Spleen (tissue), 11 donors: ENCODE measurements at regions not wholly inside any gene's neighbourhood (a gene's known extent, or its start where the extent isn't known, plus 50 kb on each side); places are given as distances from the start of the nearest gene placed in this dataset.

Source experiments
- DNase-seq: peaks from one replicate; pipeline ENCODE4 v3.0.0-alpha.2; 2020
- H3K27ac ChIP-seq, 8 donors: fragments of 200-600 bp; sonication (generic) in 7 of 8; 1 replicate in 4 of 8; 2 replicates in 4 of 8; pipeline versions ENCODE4 v1.5.0 to v1.8.0; 2016 to 2021; ENCODE audit warnings: inconsistent platforms in 4 of 8, mild to moderate bottlenecking in 4 of 8, moderate library complexity in 1 of 8
- H3K27me3 ChIP-seq, 7 donors: fragments of 200-600 bp; sonication (generic) in 6 of 7; replicated peaks in 1 of 7; 1 replicate in 4 of 7; 2 replicates in 3 of 7; pipeline versions ENCODE4 v1.5.0 to v1.8.0; 2016 to 2021; ENCODE audit warnings: inconsistent platforms in 3 of 7, mild to moderate bottlenecking in 1 of 7
- H3K36me3 ChIP-seq, 6 donors: fragments of 200-600 bp; sonication (generic) in 5 of 6; 1 replicate in 4 of 6; 2 replicates in 2 of 6; pipeline versions ENCODE4 v1.5.0 to v1.8.0; 2016 to 2021; ENCODE audit warnings: inconsistent platforms in 2 of 6
- H3K4me1 ChIP-seq, 6 donors: fragments of 200-600 bp; sonication (generic) in 5 of 6; 1 replicate in 3 of 6; 2 replicates in 3 of 6; pipeline versions ENCODE4 v1.5.0 to v1.8.0; 2016 to 2021; ENCODE audit warnings: inconsistent platforms in 3 of 6
- H3K4me3 ChIP-seq, 8 donors: fragments of 200-600 bp; sonication (generic) in 7 of 8; 1 replicate in 4 of 8; 2 replicates in 4 of 8; pipeline versions ENCODE4 v1.5.0 to v1.8.0; 2016 to 2021; ENCODE audit warnings: inconsistent platforms in 4 of 8, mild to moderate bottlenecking in 4 of 8, moderate library complexity in 2 of 8
- H3K9me3 ChIP-seq, 8 donors: fragments of 200-600 bp; sonication (generic) in 7 of 8; 1 replicate in 4 of 8; 2 replicates in 4 of 8; pipeline versions ENCODE4 v1.5.0 to v1.8.0; 2016 to 2021; ENCODE audit warnings: inconsistent platforms in 4 of 8
- POLR2A ChIP-seq, 3 donors: fragments of 450-650 bp; IDR thresholded peaks; one replicate each; pipeline ENCODE4 v1.5.1; 2017; ENCODE audit warnings: antibody characterized with exemption in 3 of 3, mild to moderate bottlenecking in 1 of 3
- POLR2AphosphoS5 ChIP-seq, 3 donors: sonication (generic); formaldehyde crosslinking; IDR thresholded peaks; one replicate each; pipeline ENCODE4 v1.5.1; 2017; ENCODE audit warnings: antibody characterized with exemption in 3 of 3
- WGBS, 5 donors: extraction: QIAGEN DNeasy Blood & Tissue Kit in 3 of 5; methylation state at CpG; one replicate each; pipeline versions ENCODE4 v1.1.5 to v1.1.7; 2013 to 2018; 5-methylcytosine and 5-hydroxymethylcytosine counted together
- intact Hi-C: fragments of 100-400 bp; cut with DNase I; formaldehyde crosslinking; loops from one replicate; pipeline ENCODE4 v1.15.0; 2023; ENCODE audit warnings: low total_unique reads
- TF ChIP-seq, protein P1 (sequence below), 11 experiments: fragments of 200-600 bp in 7 of 11; fragments of 450-650 bp in 4 of 11; sonication (generic) in 4 of 11; IDR thresholded peaks in 8 of 11; conservative IDR thresholded peaks in 3 of 11; 1 replicate in 7 of 11; 2 replicates in 4 of 11; pipeline versions ENCODE4 v1.4.0 to v1.8.0; 2016 to 2021; ENCODE audit warnings: antibody characterized with exemption in 11 of 11, inconsistent platforms in 4 of 11, mild to moderate bottlenecking in 1 of 11
- donor health status: healthy with polysubstance abuse.
- donor health status: DM: no; HTN: no; CAD: no; lungs with moderate emphysema.
- donor health status: DM: no; HTN: no; CAD: no.
- donor health status: Bipolar disorder and iron deficiency.
- donor health status: healthy.
- donor health status: DM: no; HTN: no; CAD: no.
- donor health status: DM: yes; HTN: yes; CAD: no.

DNA sequence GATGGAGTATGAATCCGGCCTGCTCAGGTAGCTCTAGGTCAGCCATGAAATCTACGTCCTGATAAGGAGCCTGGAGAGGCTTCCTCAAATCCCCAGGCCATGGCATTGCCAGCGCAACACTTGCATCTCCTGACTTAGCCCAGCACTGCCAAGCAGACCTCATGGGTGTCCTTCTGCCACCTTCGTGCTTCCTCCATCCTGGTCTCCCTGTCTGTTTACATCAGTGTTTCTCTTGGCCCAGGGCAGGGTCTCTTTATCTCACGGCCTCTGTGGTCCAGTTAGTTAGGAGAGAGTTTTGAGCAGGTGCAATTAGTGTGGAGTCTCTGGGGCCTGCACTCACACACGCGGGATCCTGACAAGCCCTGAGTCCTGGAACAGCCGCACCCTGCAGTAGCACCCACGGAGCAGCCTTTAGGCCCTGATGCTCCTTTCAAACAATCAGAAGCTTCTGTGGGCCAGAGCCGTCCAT, 193.1 kb upstream of the ARL4C start:
- Histone ChIP-seq H3K9me3 (peaks cover 0 to 7% (median 0%) of the 10 kb centered on the region in 8 donors), H3K27me3 (peaks cover 0 to 26% (median 0%) of the 10 kb centered on the region in 7 donors), H3K27ac (no peak overlapping the region), H3K4me1 (peaks cover 0 to 19% (median 11%) of the 10 kb centered on the region in 6 donors), H3K4me3 (no peak overlapping the region), H3K36me3 (no peaks in the 10 kb centered on the region)
- 81 to 90% (median 82%) methylated on average over 10 of the region's 10 CpGs for WGBS, 5 donors
- no peak for DNase-seq
- intact Hi-C loops = no loop called here
- TF ChIP-seq, protein P1, sequence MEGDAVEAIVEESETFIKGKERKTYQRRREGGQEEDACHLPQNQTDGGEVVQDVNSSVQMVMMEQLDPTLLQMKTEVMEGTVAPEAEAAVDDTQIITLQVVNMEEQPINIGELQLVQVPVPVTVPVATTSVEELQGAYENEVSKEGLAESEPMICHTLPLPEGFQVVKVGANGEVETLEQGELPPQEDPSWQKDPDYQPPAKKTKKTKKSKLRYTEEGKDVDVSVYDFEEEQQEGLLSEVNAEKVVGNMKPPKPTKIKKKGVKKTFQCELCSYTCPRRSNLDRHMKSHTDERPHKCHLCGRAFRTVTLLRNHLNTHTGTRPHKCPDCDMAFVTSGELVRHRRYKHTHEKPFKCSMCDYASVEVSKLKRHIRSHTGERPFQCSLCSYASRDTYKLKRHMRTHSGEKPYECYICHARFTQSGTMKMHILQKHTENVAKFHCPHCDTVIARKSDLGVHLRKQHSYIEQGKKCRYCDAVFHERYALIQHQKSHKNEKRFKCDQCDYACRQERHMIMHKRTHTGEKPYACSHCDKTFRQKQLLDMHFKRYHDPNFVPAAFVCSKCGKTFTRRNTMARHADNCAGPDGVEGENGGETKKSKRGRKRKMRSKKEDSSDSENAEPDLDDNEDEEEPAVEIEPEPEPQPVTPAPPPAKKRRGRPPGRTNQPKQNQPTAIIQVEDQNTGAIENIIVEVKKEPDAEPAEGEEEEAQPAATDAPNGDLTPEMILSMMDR (IDR thresholded peaks at IDR 0.05 in 8 of 11, conservative IDR thresholded peaks at IDR 0.05 in 3 of 11) = no peak
- TF ChIP-seq POLR2AphosphoS5 (IDR thresholded peaks at IDR 0.05) (no peak), POLR2A (IDR thresholded peaks at IDR 0.05) (no peak)

DNA sequence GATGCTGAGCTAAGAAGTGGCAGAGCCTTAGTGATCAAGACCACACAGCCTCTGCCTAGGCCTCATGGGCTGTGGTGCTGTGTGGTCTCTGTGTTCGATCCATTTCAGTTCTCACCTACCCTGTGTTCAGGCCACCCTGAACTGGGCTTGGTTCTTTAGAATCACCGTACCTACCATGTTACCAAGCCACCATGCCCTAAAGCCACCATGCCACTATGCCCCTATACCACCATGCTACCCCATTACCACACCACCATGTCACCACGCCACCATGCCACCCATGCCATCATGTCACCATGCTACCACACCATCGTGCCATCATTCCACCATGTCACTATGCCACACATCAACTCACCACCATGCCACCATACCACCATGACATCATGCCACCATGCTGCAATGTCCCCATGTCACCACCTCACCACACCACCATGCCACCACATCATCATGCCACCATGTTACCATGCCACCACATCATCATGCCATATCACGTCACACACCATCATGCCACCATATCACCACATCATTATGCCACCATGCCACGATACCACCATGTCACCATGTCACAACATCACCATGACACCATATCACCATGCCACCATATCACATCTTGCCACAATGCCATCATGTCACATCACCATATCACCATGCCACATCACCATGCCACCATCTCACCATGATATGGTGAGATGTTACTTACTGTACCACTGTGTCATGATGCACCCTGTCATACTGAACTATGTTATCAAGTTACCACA, 191.0 kb upstream of the ARL4C start:
- no peak overlapping the region for H3K27ac ChIP-seq
- H3K27me3 ChIP-seq = peaks cover 0 to 26% (median 0%) of the 10 kb centered on the region in 7 donors
- TF ChIP-seq POLR2AphosphoS5 (IDR thresholded peaks at IDR 0.05) = no peak
- TF ChIP-seq POLR2A (IDR thresholded peaks at IDR 0.05) = no peak
- TF ChIP-seq, protein P1 (IDR thresholded peaks at IDR 0.05 in 8 of 11, conservative IDR thresholded peaks at IDR 0.05 in 3 of 11) = no peak
- H3K4me3 ChIP-seq = no peak overlapping the region
- 90 to 94% (median 92%) methylated on average over 6 of the region's 6 CpGs for WGBS, 5 donors
- intact Hi-C loops = no loop called here
- no peaks in the 10 kb centered on the region for H3K9me3 ChIP-seq
- H3K4me1 ChIP-seq = peaks cover 0 to 19% (median 11%) of the 10 kb centered on the region in 6 donors
- DNase-seq = no peak
- no peaks in the 10 kb centered on the region for H3K36me3 ChIP-seq

DNA sequence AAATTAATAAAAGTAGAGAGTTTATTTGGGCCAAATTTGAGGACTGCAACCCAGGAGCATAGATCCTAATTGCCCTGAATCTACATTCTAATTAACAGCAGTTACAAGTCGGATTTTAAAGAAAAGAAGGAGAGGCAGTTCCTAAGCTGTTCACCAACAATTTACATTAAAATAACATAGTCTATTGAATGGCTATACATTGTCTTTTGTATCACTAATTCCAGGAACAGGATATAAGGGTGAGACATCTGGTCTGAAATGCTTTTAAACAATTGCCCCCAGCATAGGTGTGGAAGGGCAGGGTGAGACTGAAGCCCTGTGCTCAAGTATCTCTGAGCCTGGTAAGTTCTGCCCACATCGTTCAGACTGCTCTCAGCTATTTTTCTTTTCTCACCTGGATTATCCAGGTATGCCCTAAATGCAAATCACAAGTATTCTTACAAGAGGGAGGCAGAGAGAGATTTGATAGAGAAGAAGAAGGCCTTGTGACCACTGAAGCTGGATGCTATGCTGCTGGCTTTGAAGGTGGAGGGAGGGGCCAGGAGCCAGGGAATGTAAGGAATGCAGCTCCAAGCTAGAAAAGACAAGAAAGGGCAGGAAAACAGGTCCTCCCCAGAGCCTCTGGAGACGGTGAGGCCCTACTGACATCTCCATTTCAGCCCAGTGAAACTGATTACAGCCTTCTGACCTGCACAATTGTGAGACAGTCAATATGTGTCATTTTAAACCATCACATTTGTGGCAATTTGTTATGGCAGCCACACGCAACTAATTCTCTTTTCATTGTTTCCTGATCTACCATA, 189.4 kb upstream of the ARL4C start:
- intact Hi-C loops = no loop called here
- WGBS, 5 donors = 70 to 77% (median 72%) methylated on average over 4 of the region's 4 CpGs
- DNase-seq = no peak
- Histone ChIP-seq H3K9me3 (no peaks in the 10 kb centered on the region), H3K4me1 (peaks cover 0 to 14% (median 9%) of the 10 kb centered on the region in 6 donors), H3K4me3 (no peak overlapping the region), H3K27ac (no peak overlapping the region), H3K27me3 (peaks cover 0 to 20% (median 0%) of the 10 kb centered on the region in 7 donors), H3K36me3 (no peaks in the 10 kb centered on the region)
- TF ChIP-seq POLR2A (IDR thresholded peaks at IDR 0.05) (no peak), POLR2AphosphoS5 (IDR thresholded peaks at IDR 0.05) (no peak)
- TF ChIP-seq, protein P1 (IDR thresholded peaks at IDR 0.05 in 8 of 11, conservative IDR thresholded peaks at IDR 0.05 in 3 of 11) = no peak

DNA sequence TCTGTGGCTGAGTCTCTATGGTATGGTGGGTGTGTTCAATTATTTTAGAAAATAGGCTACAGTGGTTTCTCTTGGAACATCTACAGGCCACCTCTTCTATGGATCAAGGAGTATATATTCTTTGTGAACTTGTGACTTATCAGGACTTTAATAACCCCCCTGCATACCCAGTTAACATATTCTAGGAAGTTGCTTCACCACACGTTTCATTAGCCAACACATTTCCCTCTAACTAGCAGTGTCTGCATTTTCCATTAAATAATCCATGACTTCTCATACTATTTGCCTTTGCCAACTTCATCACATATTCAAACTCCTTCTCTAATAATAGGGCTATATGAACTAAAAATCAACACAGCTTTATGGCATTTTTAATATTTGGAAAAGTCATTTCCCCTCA, 187.6 kb upstream of the ARL4C start:
- intact Hi-C loops = no loop called here

More for the DNA sequence above, 187.6 kb upstream of the ARL4C start:
- TF ChIP-seq POLR2A (IDR thresholded peaks at IDR 0.05) = no peak
- TF ChIP-seq, protein P1 (IDR thresholded peaks at IDR 0.05 in 8 of 11, conservative IDR thresholded peaks at IDR 0.05 in 3 of 11) = no peak
- TF ChIP-seq POLR2AphosphoS5 (IDR thresholded peaks at IDR 0.05) = no peak
- DNase-seq = no peak
- H3K27ac ChIP-seq = no peak overlapping the region
- H3K27me3 ChIP-seq = peaks cover 0 to 3% (median 0%) of the 10 kb centered on the region in 7 donors
- no peaks in the 10 kb centered on the region for H3K36me3 ChIP-seq
- no peaks in the 10 kb centered on the region for H3K9me3 ChIP-seq
- no peak overlapping the region for H3K4me3 ChIP-seq
- H3K4me1 ChIP-seq = no peaks in the 10 kb centered on the region
- 31 to 65% (median 32%) methylated on average over 1 of the region's 1 CpG for WGBS, 5 donors
